ENCODE measurements at regions not wholly inside any gene's neighbourhood (a gene's known extent, or its start where the extent isn't known, plus 50 kb on each side); places are given as distances from the start of the nearest gene placed in this dataset.

- H3K27ac ChIP-seq: no peak overlapping the region
- TF ChIP-seq, protein P1, sequence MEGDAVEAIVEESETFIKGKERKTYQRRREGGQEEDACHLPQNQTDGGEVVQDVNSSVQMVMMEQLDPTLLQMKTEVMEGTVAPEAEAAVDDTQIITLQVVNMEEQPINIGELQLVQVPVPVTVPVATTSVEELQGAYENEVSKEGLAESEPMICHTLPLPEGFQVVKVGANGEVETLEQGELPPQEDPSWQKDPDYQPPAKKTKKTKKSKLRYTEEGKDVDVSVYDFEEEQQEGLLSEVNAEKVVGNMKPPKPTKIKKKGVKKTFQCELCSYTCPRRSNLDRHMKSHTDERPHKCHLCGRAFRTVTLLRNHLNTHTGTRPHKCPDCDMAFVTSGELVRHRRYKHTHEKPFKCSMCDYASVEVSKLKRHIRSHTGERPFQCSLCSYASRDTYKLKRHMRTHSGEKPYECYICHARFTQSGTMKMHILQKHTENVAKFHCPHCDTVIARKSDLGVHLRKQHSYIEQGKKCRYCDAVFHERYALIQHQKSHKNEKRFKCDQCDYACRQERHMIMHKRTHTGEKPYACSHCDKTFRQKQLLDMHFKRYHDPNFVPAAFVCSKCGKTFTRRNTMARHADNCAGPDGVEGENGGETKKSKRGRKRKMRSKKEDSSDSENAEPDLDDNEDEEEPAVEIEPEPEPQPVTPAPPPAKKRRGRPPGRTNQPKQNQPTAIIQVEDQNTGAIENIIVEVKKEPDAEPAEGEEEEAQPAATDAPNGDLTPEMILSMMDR (IDR thresholded peaks at IDR 0.05): no peak
- TF ChIP-seq POLR2A (IDR thresholded peaks at IDR 0.05): no peak
- H3K36me3 ChIP-seq: no peaks in the 10 kb centered on the region
- H3K4me3 ChIP-seq: no peak overlapping the region
- no peaks in the 10 kb centered on the region for H3K9me3 ChIP-seq
- H3K4me1 ChIP-seq: no peaks in the 10 kb centered on the region
- no peaks in the 10 kb centered on the region for H3K27me3 ChIP-seq
- no peak for DNase-seq
Measured at GRCh38 chr3:55247666-55248065, 239.4 kb downstream of the WNT5A start.

- TF ChIP-seq, protein P1 (IDR thresholded peaks at IDR 0.05): no peak
- no peak for TF ChIP-seq POLR2A (IDR thresholded peaks at IDR 0.05)
- no peak overlapping the region for H3K4me3 ChIP-seq
- H3K27me3 ChIP-seq: no peaks in the 10 kb centered on the region
- no peaks in the 10 kb centered on the region for H3K36me3 ChIP-seq
- H3K27ac ChIP-seq: no peak overlapping the region
- no peak for DNase-seq
- no peaks in the 10 kb centered on the region for H3K9me3 ChIP-seq
- H3K4me1 ChIP-seq: no peaks in the 10 kb centered on the region
Measured at GRCh38 chr3:55246033-55246432, 241.1 kb downstream of the WNT5A start.

DNA sequence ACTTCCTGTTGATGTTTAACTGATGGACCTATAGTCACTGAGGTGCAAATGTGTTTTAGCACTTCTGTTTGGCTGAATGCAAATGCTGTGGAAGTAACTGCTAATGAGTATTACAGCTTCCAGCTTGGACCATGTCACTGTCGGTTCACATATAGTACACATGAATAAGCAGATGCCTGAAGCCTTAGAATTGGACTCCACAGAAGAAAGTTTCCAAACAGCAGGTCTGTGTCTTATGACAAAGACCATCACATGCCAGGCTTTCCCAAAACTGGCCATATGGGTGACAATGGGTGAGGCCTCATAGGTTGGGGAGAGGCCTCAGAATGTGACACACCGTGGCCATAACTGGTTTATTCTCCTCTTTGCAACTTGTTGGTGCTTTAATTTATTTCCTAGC is 241.8 kb downstream of the WNT5A start:
- no peaks in the 10 kb centered on the region for H3K9me3 ChIP-seq
- no peaks in the 10 kb centered on the region for H3K27me3 ChIP-seq
- TF ChIP-seq, protein P1 (IDR thresholded peaks at IDR 0.05): no peak
- H3K36me3 ChIP-seq: no peaks in the 10 kb centered on the region
- H3K4me3 ChIP-seq: no peak overlapping the region
- H3K27ac ChIP-seq: no peak overlapping the region
- H3K4me1 ChIP-seq: no peaks in the 10 kb centered on the region
- no peak for DNase-seq

- no peak overlapping the region for H3K27ac ChIP-seq
- DNase-seq: no peak
- H3K27me3 ChIP-seq: no peaks in the 10 kb centered on the region
- no peaks in the 10 kb centered on the region for H3K36me3 ChIP-seq
- TF ChIP-seq, protein P1 (IDR thresholded peaks at IDR 0.05): no peak
- TF ChIP-seq POLR2A (IDR thresholded peaks at IDR 0.05): no peak
- no peaks in the 10 kb centered on the region for H3K4me1 ChIP-seq
- no peak overlapping the region for H3K4me3 ChIP-seq
- H3K9me3 ChIP-seq: no peaks in the 10 kb centered on the region
Measured at GRCh38 chr3:55244247-55244646, 242.9 kb downstream of the WNT5A start.

DNA sequence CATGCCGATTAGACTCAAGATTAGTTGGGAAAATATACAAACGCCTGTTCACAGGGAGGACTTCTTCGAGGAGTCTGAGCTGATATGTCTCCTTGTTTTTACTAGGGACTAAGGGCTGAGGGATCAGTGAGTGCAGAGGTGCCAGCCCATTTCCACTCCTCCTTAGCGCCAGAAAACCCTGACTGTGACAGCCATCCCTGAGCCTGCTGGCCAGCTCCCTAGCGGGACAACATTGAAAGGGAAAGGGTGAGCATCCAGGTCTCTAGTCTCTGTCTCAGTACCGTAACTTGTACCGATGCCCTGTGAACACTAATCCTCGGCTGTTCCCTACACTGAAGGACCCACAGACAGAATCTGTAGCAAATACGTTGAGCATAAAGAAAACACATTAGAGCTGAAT is 243.4 kb downstream of the WNT5A start:
- no peak overlapping the region for H3K27ac ChIP-seq
- no peak for DNase-seq
- no peak overlapping the region for H3K4me3 ChIP-seq
- no peaks in the 10 kb centered on the region for H3K4me1 ChIP-seq
- no peaks in the 10 kb centered on the region for H3K27me3 ChIP-seq
- no peaks in the 10 kb centered on the region for H3K9me3 ChIP-seq
- no peak for TF ChIP-seq POLR2A (IDR thresholded peaks at IDR 0.05)
- TF ChIP-seq, protein P1 (IDR thresholded peaks at IDR 0.05): no peak
- no peaks in the 10 kb centered on the region for H3K36me3 ChIP-seq

DNA sequence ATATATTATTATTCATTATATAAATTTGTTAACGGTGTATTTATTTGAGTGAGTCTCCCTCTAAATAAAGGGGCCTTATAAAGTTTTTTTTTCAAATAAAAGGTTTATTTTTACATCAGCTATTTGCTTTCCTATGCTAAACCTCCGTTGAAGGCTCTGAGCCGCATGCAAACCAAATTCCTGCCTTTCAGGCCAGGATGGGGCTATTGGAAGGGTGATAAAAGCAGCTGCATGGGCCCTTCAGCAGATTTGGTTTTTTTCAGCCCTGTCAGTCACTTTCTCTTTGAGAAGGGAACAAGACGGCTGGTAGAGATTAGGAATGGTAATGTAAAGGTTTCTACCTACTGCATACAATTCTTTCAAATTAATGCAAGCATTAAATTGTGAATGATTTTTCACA is 244.2 kb downstream of the WNT5A start:
- DNase-seq: no peak
- TF ChIP-seq POLR2A (IDR thresholded peaks at IDR 0.05): no peak
- TF ChIP-seq, protein P1 (IDR thresholded peaks at IDR 0.05): no peak

More for the DNA sequence above, 244.2 kb downstream of the WNT5A start:
- H3K9me3 ChIP-seq: no peaks in the 10 kb centered on the region
- no peak overlapping the region for H3K27ac ChIP-seq
- no peaks in the 10 kb centered on the region for H3K27me3 ChIP-seq
- no peaks in the 10 kb centered on the region for H3K36me3 ChIP-seq
- no peaks in the 10 kb centered on the region for H3K4me1 ChIP-seq
- no peak overlapping the region for H3K4me3 ChIP-seq
